ENCODE measurements at regions not wholly inside any gene's neighbourhood (a gene's known extent, or its start where the extent isn't known, plus 50 kb on each side); places are given as distances from the start of the nearest gene placed in this dataset.

- TF ChIP-seq POLR2A (IDR thresholded peaks at IDR 0.05; ENCODE audit: low read depth, low read length) = no peak
- TF ChIP-seq POLR2AphosphoS5 (IDR thresholded peaks at IDR 0.05; ENCODE audit: low read depth, low read length) = no peak
Observed at GRCh38 chr4:18975916-18976808, 954.6 kb upstream of the LCORL start.
